ENCODE measurements at regions not wholly inside any gene's neighbourhood (a gene's known extent, or its start where the extent isn't known, plus 50 kb on each side); places are given as distances from the start of the nearest gene placed in this dataset.
"Not testable (repeated sequence)": the region's sequence is repeated elsewhere in the genome, so short reads cannot be mapped to it uniquely, and the experiment has no call there.

GRCh38 chr11:41519696-41520095 lies 60.2 kb upstream of the LRRC4C start:
- no peak for DNase-seq

GRCh38 chr11:41522391-41522790 lies 62.9 kb upstream of the LRRC4C start:
- no peak for DNase-seq

DNA sequence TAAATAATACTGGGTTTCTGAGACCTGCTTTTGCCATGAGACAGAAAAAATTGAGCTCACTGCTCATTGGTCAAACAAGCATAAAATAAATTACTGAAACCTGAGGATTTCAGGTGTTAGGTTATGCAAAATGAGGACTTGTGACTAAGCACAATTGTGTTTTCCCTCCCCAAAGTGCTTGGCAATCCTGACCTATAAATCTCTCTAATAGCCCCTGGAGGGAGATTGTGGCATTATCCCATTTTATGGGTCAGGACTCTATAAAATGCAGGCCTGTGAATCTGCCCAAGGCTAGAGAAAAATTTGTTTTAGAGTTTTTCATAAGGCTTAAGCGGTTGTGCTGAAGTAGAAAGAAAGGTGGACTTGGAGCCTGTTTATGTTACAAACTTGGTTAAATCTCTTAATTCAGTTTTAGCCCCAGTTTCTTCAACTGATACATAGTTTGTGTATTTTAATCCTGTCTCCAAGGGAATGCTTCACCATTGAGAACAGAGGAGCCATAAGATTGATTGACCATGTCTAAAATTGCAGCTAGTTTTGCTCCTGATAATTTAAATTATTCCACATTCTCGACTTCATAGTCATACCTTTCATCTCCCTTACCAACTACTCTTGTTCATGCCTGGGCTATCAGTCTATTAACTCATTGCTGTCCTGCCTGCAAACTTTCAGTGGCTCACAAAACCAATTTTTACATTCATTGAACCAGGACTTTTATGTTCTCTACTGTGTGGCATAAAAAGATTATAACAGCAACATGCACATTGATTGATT lies 63.6 kb upstream of the LRRC4C start:
- no peak for DNase-seq

GRCh38 chr11:41527530-41527929 lies 68.1 kb upstream of the LRRC4C start:
- no peak for DNase-seq

DNA sequence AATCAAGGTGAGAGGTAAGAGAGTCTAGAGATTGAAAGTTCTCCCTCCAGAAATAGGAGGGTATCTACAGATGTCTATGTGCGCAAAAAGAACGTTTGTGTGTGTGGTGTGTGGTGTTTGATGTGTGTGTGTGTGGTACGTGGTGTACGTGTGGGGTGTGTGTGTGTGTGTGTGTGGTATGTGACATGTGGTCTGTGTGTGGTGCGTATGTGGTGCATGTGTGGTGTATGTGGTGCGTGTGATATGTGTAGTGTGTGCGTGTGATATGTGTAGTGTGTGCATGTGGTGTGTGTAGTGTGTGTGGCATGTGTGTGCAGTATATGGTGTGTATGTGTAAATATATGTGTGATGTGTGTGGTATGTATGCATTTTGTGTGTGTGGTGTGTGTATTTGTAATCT lies 73.0 kb upstream of the LRRC4C start:
- DNase-seq = no peak

DNA sequence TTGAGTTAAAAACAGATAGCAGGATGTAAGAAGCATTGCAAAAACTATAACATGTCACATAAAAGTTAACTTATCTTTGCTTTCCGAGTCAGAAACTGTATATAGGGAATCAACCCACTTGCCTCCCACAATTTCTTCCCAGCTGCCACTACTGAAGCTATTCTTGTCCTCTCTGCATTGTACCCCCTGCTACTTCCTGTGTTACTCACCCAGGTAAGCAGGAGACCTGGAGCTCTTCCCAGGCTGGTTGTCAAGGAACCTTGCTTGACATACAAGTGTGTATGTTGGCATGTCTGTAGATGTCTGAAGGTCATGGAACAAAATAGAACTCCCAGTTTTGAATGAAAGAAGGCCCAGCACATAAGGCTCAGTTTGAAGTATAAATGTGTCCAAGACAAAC lies 74.3 kb upstream of the LRRC4C start:
- DNase-seq = no peak

DNA sequence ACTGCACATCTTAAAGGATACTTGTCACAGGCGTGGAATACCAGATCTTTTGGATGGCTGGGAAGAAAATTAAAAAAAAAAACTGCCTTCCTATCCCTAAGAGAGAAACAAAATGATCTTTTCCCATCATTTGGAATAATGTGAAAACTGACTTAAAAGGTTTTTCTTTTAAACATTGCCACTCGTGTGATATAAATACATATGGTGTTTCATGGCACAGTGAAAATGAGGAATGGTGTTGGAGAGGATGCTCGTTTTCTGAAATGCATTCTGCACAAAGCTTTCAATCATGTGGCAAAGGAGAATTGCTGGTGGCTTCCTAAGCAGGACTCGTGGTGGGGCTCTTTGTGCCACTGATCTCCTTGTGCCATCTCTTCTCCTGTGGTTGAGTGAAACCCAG lies 74.9 kb upstream of the LRRC4C start:
- DNase-seq = no peak

DNA sequence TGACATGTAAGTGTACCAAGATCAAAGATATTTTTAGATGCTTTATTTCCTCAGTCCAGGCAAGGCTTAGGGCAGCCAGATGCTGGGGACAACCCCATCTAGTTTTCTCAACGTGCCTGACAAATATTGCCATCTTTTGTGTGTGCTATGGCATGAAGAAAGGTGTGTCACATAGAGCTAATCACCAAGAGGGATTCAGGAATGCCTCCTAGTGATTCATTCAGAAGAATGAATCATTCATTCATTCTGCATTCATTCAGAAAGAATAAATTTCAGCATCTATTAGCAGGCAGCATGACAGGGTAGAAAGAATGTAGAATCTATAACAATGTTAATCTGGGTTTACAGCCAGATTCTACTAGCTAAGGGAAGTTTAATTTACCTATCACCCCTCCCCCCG lies 75.4 kb upstream of the LRRC4C start:
- no peak for DNase-seq

DNA sequence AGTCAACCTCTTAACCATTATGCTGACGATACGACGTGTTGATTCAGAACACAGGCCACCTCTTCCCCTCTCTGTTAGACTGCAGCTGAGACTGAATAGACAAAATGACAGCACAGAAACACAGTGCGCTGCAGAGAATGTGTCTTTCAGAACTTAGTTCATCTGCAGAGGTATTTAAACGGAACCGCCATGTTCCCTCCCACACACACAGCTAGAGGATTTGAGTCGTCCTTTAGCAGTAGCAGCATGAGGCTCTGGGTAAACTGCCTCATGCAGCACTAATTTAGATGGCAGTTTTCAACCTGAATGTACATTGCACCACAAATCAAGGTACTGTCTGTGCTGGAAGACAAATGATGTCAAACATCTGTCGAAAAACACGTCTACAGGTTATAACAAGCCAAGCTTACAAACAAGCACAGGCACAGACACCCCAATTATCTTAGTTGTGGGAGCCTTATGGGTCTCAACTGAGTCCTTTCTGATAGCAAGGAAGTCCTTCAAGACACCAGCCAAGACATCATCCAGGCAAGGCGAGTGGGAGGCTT lies 76.6 kb upstream of the LRRC4C start:
- DNase-seq = no peak

GRCh38 chr11:41544902-41545301 lies 85.5 kb upstream of the LRRC4C start:
- not testable (repeated sequence) for DNase-seq

- no peak for DNase-seq
These were observed 119.1 kb upstream of the LRRC4C start for GRCh38 chr11:41578421-41579051.

DNA sequence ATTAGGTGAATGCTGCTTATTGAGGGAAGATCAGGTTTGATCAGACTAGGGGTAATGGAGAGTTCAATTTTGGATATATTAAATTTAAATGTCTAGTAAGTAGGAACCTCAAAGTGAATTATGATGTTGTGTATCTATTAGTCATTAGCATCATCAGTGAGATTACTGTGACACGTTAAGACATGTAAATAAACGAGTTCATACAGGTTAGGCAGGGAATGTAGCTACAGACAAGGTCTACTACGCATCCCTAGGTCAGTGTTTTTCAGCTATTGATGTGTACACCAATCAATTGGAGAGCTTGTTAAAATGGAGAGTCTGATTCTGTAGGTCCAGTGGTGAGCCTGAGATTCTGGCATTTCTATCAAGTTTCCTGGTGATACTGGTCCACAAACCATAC lies 120.1 kb upstream of the LRRC4C start:
- DNase-seq = no peak

GRCh38 chr11:41609511-41609910 lies 150.1 kb upstream of the LRRC4C start:
- no peak for DNase-seq

DNA sequence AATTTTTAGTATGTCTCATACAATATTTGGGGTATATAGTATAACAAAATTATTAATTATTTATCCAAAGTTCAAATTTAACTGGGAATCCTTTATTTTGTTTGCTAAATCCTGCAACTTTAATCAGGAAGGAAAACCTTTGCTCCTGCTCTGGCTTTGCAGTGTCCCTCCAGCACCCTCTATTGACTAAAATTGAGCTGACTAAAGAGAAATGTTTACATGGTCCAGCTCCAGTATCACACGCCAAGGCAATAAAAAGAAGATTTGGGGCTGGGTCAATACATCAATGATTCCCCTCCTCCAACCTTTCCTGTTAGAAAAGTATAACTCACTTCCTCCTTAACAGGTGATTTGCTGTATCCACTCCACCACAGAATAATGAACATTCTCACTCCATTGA lies 153.0 kb upstream of the LRRC4C start:
- DNase-seq = no peak

GRCh38 chr11:41613326-41613725 lies 153.9 kb upstream of the LRRC4C start:
- no peak for DNase-seq

DNA sequence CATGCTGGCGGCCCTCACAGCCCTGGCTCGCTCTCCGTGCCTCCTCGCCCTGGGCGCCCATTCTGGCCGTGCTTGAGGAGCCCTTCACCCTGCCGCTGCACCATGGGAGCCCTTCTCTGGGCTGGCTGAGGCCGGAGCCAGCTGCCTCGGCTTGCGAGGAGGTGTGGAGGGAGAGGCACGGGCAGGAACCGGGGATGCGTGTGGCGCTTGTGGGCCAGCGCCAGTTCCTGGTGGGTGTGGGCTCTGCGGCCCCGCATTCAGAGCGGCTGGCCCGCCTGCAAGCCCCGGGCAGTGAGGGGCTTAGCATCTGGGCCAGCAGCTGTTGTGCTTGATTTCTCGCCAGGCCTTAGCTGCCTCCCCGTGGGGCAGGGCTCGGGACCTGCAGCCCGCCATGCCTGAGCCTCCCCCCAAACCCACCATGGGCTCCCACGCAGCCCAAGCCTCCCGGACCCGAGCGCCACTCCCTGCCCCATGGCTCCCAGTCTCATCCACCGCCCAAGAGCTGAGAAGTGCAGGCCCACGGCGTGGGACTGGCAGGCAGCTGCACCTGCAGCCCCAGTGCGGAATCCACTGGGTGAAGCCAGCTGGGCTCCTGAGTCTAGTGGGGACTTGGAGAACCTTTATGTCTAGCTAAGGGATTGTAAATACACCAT lies 163.4 kb upstream of the LRRC4C start:
- no peak for DNase-seq

- DNase-seq = no peak
These were observed 200.5 kb upstream of the LRRC4C start for GRCh38 chr11:41659985-41660384.

DNA sequence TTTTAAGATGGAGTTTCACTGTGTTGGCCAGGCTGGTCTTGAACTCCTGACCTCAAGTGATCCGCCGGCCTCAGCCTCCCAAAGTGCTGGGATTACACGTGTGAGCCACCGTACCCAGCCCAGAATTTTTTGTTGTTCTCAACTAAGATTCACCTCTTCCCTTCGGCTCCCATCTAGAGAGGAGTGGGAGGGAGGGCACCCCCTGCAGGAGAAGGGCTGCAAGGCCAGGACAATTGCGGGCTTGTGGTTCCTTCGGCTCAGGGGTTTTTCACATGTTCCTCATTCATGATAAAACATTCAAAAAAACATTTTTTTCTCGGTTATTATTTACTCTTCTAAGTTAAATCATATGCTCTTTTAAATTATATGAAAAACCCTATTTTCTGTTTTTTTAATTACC lies 201.1 kb upstream of the LRRC4C start:
- no peak for DNase-seq

DNA sequence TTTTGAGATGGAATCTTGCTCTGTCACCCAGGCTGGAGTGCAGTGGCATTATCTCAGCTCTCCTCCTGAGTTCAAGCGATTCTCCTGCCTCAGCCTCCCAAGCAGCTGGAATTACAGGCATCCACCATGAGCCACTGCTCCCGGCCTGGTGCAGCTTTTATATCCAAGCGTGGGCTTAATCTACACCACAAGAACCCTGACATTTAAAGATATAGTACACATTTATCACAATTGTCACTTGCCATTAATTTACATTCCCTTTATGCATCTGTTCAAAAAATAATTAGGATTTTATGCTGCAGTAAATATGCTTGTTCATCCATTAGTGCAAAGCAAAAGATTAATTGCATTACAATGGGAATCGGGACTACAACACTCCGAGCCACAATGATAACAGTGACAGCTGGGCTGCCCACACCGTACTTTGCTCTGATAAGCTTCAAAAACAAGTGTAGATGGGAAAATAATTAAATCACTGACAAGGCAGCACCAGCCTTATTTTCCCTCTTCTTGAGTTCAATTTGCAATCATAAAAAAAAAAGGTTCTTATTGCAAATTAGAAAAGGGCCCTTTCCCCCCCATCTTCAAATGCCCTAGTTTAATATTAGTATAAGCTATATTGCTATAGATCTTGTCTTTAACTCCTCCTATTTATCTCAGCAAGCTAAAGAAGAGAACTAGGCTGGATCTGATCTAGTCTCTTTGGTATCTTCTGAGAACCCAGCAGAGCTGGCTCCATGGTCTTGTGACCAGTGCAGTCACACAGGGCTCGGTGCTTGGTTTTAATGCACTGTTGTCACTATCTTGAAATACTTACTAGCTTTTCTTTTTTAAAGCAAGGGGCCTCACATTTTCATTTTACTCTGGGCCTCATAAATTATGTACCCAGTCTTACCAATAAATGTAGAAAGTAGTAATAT lies 206.2 kb upstream of the LRRC4C start:
- no peak for DNase-seq

GRCh38 chr11:41666951-41667653 lies 207.7 kb upstream of the LRRC4C start:
- DNase-seq = no peak

DNA sequence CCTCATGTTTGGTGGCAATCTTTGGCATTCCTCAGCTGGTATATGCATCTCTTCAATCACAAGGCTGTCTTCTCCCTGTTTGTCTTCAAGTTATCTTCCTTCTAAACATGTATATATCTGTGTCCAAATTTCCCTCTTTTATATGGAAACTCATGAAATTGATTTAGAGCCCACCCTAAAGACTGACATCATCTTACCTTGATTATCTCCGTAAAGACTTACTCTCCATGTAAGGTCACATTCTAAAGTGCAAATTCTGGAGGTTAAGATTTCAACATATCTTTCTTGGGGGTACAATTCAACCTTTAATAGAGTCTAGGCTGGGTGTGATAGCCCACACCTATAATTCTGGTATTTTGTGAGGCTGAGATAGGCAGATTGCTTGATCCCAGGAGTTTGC lies 215.8 kb upstream of the LRRC4C start:
- DNase-seq = no peak

DNA sequence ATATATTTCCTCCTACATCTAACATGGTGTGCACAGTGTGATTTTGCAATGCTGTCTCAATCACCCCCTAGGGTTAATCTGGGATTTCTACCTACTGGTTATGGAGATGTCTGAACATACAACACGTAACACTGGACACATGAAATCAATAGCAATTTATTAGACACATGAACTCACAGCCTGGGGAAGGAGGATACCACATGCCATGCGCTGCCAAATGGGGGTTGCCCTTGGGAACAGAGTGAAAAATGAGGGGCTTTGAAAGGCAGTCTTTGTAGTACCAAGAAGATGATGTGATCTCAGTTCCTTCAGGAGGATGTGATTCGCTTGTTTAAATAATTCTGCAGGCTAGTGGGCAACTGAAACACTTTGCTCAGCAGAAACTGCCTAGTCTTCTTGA lies 253.6 kb upstream of the LRRC4C start:
- no peak for DNase-seq

Measured in activated CD4-positive, alpha-beta T cell treated with anti-CD3 and anti-CD28 coated beads, Interleukin-10, Interleukin-2, amounts not matched to agents 100 ng/mL and 50 ng/mL, durations not matched to agents 16 hours and 8 hours (primary cell).